HG02885 (cell line): ENCODE measurements at regions not wholly inside any gene's neighbourhood (a gene's known extent, or its start where the extent isn't known, plus 50 kb on each side); places are given as distances from the start of the nearest gene placed in this dataset.

ENCODE experiments used
- ATAC-seq: cut with Tn5 transposase; IDR thresholded peaks from one replicate; pipeline ENCODE4 v1.9.1; 2021; ENCODE audit warnings: mild to moderate bottlenecking; ENCODE audit not compliant: unreplicated experiment, poor library complexity

DNA sequence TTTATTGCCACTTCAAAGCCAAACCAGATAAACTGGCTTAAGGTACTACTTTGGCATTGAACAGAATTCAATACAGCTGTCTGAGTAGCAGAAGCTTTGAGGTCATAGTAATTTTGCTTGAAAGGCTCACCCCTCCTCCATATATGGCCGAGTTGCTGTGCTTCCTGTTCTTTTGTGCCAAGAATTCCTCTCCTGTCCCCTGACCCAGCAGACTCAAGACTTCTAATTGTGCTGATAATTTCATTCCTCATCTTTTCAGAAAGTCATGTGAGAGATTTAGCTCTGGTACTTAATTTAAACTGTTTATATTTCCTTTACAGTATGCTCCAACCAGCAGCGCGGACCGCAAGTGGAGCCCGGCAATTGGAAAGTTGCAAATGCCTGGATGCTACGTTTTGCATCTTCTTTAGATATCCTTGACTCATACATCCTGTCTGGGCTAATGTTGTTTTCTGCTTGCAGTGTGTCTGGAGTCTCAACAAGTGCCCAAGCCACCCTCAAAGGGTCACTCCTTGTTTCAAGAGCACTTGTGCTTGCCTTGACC is 373.4 kb downstream of the PDGFC start:
- no peak for ATAC-seq

DNA sequence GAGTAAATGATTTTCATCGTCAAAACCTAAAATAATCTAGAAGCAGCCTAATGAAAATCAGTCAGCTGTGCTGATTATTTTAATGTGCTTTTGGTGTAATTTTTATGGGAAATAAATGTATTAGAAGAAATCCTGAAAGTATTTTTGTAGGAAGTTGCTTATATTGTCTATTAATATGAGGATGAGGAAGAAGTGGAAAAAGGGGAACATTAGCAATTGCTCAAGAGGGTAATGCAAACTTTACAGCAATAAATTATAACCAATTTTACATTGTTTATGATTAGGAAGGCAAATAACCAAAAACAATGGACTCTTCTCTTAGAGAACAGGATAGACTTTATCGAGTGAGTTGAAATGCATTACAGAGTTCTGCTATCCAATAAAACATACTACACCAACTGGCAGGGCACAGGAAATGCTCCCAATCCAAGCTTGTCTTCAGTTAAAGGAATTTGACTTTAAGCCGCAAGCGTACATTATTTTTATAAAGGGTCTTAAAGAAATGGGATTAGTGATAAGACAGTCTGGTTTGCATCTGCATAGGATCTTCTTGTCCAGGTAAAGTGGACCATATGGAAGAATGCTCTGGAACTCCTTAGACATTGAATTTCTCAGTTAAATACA is 374.8 kb downstream of the PDGFC start:
- no peak for ATAC-seq

DNA sequence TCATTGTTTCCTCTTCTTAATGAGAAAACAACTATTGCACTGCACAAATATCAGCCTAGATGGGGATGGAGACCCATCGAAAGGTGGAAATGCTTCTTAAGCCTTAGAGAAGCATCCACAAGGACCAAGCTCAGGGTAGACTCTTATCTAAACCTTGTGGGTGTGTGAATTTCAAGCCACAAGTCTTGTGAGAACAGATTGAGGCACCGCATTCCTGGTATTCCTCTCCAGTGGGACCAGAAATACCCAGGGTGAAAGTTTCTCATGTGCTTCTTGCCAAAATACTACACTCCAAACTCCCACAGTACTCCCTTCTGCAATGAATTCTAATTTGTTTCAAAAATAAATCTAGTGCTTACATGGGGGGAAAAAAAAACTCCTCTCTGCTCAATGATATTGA is 375.6 kb downstream of the PDGFC start:
- no peak for ATAC-seq

DNA sequence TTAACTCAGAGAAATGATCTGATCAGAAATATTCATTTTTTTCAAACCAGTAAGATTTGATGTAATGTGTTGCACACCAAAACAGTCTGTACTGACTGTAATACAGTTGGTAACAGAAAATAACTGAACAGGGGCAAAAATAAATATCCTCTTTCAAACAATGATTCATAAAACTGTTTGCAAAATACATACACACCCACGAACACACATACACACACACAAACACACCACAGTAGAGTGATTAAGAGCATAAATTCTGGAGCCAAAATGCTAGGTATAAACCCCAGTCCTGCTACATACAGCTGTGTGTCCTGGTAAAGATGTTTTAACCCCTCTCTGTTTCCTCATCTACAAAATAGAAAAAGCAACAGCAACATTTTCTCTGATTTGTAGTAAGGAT is 376.6 kb downstream of the PDGFC start:
- no peak for ATAC-seq

DNA sequence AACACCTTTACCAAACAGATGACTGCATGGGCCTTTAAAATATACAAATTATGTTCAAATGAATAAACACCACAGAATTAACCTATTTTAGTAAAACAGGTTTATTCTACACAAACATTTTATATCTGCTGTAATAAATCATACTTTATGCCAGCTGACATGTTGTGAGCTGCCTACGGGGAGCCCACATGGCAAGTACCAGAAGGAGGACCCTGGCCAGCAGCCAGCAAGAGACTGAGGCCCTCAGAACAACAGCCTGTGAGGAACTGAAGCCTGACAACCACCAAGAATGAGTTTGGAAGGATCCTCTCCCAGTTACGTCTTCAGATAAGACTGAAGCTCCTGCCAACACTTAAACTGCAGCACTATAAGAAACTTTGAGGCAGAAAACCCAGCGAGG is 377.0 kb downstream of the PDGFC start:
- no peak for ATAC-seq

DNA sequence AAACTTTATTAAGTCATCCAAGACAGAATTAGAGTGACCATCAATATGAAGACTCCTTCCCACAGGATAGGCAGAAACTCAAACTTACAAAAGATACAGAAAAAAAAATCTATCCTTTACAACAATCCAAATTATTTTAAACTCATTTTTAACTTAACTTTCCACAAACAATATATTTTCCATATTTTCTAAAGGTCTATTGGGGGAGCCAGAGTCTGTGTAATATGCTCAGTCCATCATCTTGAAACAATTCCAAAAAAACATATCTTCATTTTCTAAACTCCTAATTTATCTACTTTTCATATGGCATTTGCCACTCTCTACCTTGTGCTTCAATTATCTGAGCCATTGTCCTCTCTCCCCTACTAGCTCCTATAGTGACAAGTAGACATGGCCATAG is 378.1 kb downstream of the PDGFC start:
- no peak for ATAC-seq

DNA sequence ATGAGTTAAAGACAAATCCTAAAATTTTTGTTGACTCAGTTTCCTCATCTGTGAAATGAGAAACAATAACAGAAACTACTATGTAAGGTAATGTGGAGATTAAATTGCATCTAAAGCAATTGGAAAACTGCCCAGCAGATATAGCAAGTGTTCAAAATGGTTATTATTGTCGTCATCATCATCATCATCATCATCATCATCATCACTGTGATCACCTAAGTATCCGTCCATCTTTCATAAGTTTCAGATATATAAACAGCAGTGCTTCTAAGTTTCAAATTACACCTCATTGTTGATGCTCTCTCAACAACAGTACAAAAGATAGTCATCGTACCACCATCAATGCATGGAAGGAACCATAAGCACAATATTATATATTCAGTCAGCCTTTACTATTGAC is 379.9 kb downstream of the PDGFC start:
- ATAC-seq, result no peak

DNA sequence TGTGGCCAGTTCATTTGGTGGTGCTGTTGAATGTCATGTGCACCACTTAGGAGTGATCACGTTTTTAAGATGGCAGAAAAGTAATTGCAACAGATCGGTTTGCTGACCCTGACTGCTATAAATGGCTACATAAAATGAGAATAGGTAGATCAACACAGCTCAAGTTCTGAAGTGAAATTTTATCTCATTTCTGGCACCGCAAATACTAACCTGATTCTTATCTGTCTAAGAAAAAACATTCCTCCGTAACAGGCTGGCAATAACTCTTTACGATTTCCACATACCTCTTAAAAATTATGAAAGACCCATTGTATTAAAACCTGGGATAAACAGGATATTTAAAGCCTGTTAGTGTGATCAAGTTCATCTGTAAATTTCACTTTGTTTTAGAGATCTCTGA is 387.5 kb downstream of the PDGFC start:
- ATAC-seq, result no peak

DNA sequence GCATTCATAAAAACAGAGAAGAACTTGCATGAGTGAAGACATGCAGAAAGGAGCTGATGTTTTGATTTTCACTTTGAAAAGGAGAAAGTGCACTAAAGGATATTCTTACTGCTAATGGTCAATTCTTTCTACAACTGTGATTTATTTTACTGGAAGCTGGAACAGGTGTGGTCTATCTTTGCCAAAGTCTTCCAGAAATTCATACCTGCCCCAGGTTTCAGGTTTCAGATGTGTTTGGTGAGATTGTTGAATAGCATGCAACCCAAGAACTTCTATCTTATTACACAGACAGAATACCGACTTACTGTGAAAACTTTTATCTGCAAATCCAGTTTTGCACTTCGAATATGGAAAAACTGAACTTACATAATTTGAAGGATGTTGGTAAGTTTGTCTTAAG is 388.3 kb downstream of the PDGFC start:
- ATAC-seq, result no peak

DNA sequence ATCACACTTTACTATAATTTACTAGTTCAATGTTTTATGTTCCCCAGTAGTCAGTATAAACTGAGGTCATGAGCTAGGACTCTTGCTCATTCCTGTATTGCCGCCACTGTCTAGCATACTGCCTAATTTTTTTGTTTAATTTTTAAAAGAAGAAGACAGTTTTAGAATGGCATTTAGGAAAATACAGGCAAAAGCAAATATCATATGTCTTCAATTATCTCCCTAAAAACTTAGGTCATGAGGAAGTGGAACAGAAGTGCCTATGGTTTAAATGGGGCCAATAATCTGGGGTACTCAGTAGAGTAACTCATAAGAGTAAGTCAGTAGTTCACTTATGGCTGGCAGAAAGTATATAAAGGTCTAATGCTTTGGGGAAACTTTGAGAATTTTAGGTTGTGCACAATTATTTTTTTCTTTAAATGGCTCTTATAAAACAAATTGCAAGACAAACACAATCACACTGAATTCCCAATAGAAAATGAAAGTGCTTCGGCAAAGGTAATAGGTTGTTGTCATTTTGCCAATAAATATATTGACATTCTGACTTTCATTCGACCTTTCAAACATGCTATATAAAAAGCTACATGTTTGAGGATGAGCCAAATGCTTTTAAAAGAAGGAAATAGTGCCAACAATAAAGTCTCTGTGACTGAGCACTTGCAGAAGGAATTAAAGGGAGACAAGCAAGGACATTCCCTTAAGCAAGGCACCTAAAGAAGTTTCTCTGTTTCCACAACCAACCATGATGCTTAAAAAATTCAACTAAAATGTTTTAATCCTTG is 390.1 kb downstream of the PDGFC start:
- no peak for ATAC-seq

DNA sequence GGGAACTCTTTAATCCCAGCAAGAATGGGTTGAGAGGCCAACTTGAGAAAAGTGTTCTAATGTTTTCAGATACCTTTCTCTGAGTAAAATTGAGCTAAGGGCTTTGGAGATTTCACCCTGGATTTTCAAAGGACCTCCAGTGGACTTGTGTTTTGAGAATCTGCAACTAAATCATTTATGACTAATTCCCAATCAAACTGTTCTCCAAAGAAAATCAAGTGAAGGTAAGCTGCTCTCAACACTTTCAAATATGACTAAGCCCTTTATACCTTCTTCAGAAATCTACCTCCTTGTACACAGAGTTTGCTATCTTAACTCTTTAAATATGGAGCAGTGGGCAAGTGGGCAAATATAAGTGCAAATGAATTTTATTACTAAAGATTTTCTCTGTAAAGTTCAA is 392.9 kb downstream of the PDGFC start:
- no peak for ATAC-seq

DNA sequence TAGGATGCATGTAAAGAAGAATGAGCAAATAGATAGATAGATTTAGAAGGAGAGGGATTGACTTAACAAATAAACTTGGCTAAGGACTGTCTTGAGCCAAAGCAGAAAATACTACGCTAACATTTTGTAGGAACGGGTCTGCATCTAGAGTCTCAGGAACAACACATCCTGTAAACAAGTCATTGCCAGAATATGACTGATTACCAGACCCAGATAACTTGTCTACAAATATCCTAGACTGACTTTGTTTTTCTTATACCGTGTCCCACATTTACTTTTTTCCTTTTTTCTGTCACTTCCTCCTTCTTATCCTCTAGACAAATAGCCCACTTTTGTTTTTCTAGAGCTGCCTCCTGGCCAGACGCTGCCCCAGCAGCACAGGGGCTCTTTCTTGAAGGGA is 393.6 kb downstream of the PDGFC start:
- ATAC-seq, result no peak

DNA sequence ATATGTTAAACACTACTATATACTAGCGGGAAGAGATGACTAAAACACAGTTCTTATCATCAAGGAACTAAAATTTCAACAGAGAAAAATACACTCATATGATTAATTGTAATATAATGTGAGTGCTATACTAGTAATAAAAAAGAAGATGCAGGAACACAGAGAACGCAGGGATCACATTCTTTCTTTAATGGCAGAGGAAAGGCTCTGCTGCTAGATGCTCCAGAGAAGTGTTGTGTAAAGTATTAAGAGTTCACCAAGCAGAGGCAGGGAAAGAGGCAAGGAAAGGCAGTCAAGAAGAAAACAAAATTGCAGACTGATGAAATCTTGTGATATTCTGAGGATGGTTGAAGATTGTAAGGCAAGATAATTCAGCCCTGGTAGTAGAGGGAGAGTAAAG is 394.7 kb downstream of the PDGFC start:
- no peak for ATAC-seq

DNA sequence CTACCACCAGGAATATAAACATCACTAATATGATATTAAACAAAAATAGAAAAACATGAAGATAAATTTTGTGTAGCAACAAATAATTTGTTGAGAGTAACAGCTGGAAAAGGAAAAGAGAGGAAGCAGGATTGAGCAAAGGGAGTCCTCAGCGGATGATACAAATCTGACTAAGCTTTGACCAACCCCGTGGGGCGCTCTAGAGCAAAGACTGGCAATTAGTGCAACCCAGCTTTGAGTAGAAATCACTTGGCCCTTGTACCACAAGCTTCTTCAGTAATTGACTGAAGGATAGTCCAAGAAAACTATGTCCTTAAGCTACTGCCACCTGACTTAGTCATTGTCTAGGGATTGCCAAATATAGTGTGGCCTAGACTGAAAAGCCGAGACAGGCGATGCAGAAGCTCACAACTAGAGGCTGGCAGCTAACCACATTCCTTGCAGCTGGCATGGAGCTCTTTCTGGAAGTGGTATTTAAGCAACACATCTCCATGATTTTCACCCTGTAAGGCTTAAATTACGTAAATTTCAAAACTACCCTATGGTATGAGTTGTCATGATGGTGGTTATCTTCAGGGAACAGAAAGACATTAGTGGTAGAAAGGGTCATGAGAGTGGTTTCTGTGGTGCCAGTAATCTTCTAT is 396.0 kb downstream of the PDGFC start:
- no peak for ATAC-seq

DNA sequence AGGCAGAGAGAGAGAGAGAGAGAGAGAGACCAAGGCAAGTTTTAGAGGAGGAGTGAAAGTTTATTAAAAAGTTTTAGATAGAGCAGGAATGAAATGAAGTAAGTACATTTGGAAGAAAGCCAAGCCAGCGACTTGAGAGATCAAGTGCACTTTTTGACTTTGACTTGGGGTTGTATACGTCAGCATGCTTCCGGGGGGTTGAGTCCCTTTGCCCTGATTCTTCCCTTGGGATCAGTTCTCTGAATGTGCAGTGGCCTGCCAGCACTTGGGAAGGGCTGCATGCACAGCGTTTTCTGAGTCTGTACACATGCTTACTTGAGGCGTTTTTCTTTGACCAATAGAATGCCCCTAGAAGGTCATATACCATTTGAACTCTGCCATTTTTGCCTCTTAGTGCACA is 400.5 kb downstream of the PDGFC start:
- ATAC-seq, result no peak

DNA sequence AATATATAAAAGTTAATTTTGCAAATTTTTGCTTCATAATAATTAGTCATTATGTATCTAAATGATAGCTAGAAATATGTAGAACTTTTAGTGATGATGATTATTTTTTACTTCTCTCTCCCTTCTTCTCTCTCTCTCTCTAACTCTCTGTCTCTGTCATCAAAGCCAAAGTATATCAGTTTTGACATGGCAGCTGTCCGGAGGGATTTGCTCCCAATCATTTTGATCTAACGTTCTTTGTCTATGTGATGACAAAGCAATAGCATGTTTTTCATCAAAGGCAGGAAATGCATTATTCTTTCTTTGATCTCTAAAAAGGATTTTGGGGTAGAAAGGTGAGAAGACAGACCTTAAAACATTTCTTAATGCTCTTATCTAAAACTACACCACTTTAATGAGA is 402.1 kb downstream of the PDGFC start:
- no peak for ATAC-seq

DNA sequence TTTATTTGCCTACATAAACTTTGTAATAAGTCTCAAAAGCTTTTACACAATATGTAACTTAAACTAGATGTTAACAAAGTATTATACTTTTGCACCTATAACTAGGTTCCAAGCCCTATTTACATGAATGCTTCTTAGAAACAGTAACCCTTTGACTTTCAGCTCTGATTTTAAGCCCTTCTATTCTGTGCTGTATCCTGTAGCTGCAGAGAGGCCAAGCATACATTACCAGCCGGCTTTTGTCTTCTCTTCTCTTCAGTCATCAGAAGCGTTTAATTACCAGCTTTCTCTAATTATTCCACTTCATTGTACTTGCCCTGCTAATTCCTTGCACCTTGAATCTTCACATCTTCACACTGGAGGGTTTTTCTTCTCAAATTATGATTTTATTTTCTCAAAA is 403.1 kb downstream of the PDGFC start:
- no peak for ATAC-seq

DNA sequence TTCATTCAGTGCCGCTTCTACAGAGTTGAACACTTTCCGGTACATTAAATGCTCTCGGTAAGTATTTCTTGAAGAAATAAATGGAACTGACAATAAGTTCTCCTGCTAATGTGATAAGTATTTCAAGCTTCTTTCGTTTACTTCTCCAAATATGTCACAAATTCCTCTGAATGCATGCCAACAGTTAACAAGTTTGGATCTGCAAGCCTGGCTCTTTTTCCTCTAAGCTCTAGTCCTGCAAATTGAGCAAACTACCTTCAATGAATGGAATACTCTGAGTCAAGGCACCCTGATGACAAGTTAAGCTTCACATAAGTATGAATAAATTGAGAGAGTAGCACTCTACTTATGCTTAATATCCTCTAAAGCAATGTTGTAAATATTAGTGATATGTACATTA is 403.6 kb downstream of the PDGFC start:
- no peak for ATAC-seq

DNA sequence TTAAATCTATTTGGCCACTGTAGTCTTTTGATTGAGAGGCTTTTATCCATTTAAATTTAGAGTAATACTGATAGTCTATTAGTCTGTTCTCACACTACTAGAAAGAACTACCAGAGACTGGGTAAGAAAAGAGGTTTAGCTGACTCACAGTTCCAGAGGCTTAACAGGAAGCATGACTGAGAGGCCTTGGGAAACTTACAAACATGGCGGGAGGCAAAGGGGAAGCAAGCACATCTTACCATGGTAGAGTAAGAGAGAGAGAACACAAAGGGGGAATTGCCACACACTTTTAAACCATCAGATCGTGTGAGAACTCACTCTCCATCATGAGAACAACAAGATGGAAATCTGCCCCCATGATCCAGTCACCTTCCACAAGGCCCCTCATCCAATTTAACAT is 410.9 kb downstream of the PDGFC start:
- ATAC-seq, result no peak

DNA sequence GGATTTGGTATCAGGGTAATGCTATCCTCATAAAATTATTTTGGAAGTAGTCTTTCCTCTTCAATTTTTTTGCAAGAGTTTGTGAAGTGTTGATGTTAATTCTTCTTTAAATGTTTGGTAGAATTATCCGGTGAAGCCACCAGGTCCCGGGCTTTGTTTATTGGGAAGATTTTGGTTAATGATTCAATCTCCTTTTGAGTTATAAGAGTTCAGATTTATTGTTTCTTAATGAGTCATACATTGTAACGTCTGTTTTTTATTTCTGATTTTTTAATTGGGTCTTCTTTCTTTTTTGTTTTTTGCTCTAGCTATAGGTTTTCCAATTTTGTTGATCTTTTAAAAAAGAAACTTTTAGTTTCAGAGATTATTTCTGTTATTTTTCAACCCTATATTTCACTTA is 412.3 kb downstream of the PDGFC start:
- no peak for ATAC-seq

DNA sequence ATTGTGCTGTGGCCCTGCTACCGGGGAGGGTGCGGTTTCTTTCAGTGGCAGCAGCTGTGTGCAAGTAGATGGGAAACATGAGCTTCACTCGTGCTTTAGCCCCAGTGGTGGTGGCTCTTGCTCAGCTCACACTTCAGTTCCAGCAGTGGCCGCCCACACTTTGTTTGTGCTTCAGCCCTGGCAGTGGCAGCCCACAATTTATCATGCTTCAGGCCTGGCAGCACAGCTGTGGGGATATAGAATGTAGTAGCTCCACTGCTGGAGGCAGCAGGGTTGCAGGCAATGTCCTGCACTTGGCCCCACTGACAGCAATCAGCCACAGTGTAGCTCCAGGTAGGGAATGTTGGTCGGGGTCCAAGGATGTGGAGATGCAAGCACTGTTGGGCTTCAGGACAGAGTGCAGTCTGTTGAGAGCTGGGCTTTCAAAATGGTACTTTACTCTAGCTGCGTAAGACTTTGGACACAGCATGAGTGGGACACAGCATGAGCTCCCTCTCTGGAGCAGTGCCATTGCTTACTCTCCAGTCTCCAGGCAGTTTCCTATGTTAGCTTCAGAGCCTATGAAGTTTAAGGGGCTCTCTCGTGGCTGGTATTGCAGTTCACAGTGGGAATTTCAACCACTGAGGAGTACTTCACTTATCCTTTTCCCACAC is 413.1 kb downstream of the PDGFC start:
- ATAC-seq, result no peak
